ENCODE measurements at regions not wholly inside any gene's neighbourhood (a gene's known extent, or its start where the extent isn't known, plus 50 kb on each side); places are given as distances from the start of the nearest gene placed in this dataset.

DNA sequence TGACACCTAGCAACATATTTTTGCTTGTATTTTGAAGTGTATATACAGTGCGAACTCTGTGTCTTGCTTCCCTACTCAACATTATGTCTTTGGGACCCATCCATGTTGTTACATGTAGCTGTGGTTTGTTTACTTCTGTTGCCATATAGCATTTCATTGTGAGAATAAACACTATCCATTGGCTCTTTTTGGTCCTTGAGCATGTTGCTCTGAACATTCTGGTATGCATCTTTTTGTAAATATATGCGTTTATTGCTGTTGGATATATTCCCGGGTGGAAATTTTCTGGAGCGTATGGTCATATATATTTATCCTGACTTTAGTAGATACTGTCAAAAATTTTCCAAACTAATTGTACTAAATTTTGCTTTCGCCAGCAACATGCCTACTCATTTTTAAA, 222.5 kb upstream of the SPTLC3 start:
- no TSS peak for BruUV-seq (replicated peaks)
- FAIRE-seq (no peak), DNase-seq (ENCODE audit: low read depth, low spot score) (no peak)
- dilution Hi-C loops (cut with MboI; ENCODE audit: extremely low pct_ligation_motif_present, low sequenced_read_pairs), result no loop called here
- intact Hi-C loops (cut with micrococcal nuclease), result no loop called here
- Histone ChIP-seq H3K27me3 (ENCODE audit: control insufficient read depth in 2 of 2, insufficient read depth in 2 of 2, low read length in 2 of 2) (no peaks in the 10 kb centered on the region), H3K27ac (ENCODE audit: insufficient read depth, low read depth, low read length) (no peak overlapping the region), H3K79me2 (ENCODE audit: control insufficient read depth, insufficient read depth, low read length) (no peaks in the 10 kb centered on the region), H3K4me3 (replicated peaks in 1 of 3; ENCODE audit: insufficient read depth in 1 of 3, low read depth in 1 of 3, low read length in 3 of 3) (no peak overlapping the region), H3K9me3 (replicated peaks; ENCODE audit: control insufficient read depth, insufficient read depth, low read length) (peaks cover 2% of the 10 kb centered on the region), H3K9me1 (replicated peaks; ENCODE audit: control insufficient read depth, extremely low read depth, insufficient read depth, low read length) (no peaks in the 10 kb centered on the region), H3K9ac (replicated peaks; ENCODE audit: extremely low read depth, insufficient read depth, low read length) (no peak overlapping the region), H2AFZ (ENCODE audit: low read depth, low read length) (no peak overlapping the region), H4K20me1 (replicated peaks; ENCODE audit: control insufficient read depth, extremely low read depth, insufficient read depth, low read length) (no peaks in the 10 kb centered on the region), H3K4me1 (ENCODE audit: control insufficient read depth, extremely low read depth, insufficient read depth, low read length) (no peaks in the 10 kb centered on the region), H3K36me3 (ENCODE audit: control insufficient read depth in 2 of 2, extremely low read depth in 1 of 2, insufficient read depth in 2 of 2, low read length in 2 of 2) (no peaks in the 10 kb centered on the region), H3K4me2 (ENCODE audit: insufficient read depth, low read length) (no peak overlapping the region)
- TF ChIP-seq POLR2AphosphoS5 (IDR thresholded peaks at IDR 0.05; ENCODE audit: insufficient read depth, low read depth, low read length), result no peak
- no peak for TF ChIP-seq EZH2 (IDR thresholded peaks at IDR 0.05; ENCODE audit: borderline replicate concordance, low read depth, low read length, severe bottlenecking)
- no peak for TF ChIP-seq FOS (IDR thresholded peaks at IDR 0.05; ENCODE audit: borderline replicate concordance, insufficient read depth, low read length)
- TF ChIP-seq POLR2A (IDR thresholded peaks at IDR 0.05; ENCODE audit: low read depth, low read length), result no peak
- no peak for TF ChIP-seq MYC (IDR thresholded peaks at IDR 0.05; ENCODE audit: low read depth, low read length)
- TF ChIP-seq, protein P1, sequence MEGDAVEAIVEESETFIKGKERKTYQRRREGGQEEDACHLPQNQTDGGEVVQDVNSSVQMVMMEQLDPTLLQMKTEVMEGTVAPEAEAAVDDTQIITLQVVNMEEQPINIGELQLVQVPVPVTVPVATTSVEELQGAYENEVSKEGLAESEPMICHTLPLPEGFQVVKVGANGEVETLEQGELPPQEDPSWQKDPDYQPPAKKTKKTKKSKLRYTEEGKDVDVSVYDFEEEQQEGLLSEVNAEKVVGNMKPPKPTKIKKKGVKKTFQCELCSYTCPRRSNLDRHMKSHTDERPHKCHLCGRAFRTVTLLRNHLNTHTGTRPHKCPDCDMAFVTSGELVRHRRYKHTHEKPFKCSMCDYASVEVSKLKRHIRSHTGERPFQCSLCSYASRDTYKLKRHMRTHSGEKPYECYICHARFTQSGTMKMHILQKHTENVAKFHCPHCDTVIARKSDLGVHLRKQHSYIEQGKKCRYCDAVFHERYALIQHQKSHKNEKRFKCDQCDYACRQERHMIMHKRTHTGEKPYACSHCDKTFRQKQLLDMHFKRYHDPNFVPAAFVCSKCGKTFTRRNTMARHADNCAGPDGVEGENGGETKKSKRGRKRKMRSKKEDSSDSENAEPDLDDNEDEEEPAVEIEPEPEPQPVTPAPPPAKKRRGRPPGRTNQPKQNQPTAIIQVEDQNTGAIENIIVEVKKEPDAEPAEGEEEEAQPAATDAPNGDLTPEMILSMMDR (IDR thresholded peaks at IDR 0.05; ENCODE audit: extremely low read depth in 1 of 2, insufficient read depth in 1 of 2, low read depth in 1 of 2, low read length in 2 of 2), result no peak
- TF ChIP-seq JUN (IDR thresholded peaks at IDR 0.05; ENCODE audit: borderline replicate concordance, insufficient read depth, insufficient read length, low read depth), result no peak
- TF ChIP-seq, protein P2, sequence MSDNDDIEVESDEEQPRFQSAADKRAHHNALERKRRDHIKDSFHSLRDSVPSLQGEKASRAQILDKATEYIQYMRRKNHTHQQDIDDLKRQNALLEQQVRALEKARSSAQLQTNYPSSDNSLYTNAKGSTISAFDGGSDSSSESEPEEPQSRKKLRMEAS (IDR thresholded peaks at IDR 0.05; ENCODE audit: insufficient read depth, insufficient read length), result no peak
- TF ChIP-seq GATA2 (IDR thresholded peaks at IDR 0.05; ENCODE audit: insufficient read depth, insufficient read length, low read depth, low read length), result no peak
- CTCF ChIA-PET, result no interaction called here
- POLR2A ChIA-PET, result no interaction called here
